Neural cell (in vitro differentiated cells): ENCODE measurements at regions not wholly inside any gene's neighbourhood (a gene's known extent, or its start where the extent isn't known, plus 50 kb on each side); places are given as distances from the start of the nearest gene placed in this dataset.

Experiments
- CTCF ChIP-seq: fragments of 450-650 bp; IDR thresholded peaks from 2 replicates; pipeline ENCODE4 v1.5.1; 2014; ENCODE audit warnings: antibody characterized with exemption, mild to moderate bottlenecking, moderate library complexity; ENCODE audit not compliant: poor library complexity, severe bottlenecking
- EZH2 ChIP-seq: fragments of 200-600, 300-800 bp; shearing (Covaris generic), sonication (generic); IDR thresholded peaks from 2 replicates; pipeline ENCODE4 v1.6.1; 2014; ENCODE audit warnings: antibody characterized with exemption, low read length, borderline replicate concordance, mild to moderate bottlenecking; ENCODE audit not compliant: insufficient read depth, poor library complexity, severe bottlenecking
- POLR2AphosphoS5 ChIP-seq: IDR thresholded peaks from 2 replicates; pipeline ENCODE4 v1.6.1; 2012
- RAD21 ChIP-seq: fragments of 450-650 bp; conservative IDR thresholded peaks from 2 replicates; pipeline ENCODE4 v1.6.1; 2014; ENCODE audit warnings: antibody characterized with exemption, mild to moderate bottlenecking, moderate library complexity
- TF ChIP-seq, protein P1 (sequence below): IDR thresholded peaks from 2 replicates; pipeline ENCODE4 v1.6.1; 2012; ENCODE audit warnings: borderline replicate concordance

DNA sequence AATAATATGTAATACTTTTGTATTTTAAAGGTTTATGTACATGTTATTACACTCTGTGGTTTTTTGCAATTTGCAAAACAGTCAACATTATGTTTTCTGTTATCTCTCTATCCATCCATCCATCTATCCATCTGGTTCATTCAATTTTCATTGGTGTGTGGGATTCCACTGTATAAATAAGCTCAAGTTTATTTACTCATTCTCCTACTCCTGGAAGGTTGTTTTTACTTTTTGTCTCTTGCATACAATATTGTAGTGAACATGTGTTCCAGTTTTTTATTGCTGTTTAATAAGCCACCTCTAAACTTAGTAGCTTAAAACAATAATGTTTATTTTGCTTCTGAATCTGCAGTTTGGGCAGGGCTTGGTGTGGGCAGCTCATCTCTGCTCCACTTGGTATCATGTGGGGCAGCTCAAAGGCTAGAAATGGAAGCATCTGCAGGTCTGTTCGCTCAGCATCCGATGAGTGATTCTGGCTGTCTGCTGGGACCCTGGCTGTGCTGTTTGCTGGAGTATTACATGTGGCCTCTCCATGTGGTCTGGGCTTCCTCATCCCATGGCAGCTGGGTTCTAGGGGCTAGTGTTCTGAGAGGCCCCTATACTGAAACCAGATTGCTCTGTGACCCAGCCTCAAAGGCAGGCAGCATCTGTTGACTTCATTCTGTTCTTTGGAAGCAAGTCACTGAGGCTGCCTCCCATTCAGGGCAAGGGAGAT lies 98.8 kb downstream of the SLC25A47 start:
- TF ChIP-seq CTCF (no peak), POLR2AphosphoS5 (no peak), RAD21 (no peak), EZH2 (no peak)
- TF ChIP-seq, protein P1, sequence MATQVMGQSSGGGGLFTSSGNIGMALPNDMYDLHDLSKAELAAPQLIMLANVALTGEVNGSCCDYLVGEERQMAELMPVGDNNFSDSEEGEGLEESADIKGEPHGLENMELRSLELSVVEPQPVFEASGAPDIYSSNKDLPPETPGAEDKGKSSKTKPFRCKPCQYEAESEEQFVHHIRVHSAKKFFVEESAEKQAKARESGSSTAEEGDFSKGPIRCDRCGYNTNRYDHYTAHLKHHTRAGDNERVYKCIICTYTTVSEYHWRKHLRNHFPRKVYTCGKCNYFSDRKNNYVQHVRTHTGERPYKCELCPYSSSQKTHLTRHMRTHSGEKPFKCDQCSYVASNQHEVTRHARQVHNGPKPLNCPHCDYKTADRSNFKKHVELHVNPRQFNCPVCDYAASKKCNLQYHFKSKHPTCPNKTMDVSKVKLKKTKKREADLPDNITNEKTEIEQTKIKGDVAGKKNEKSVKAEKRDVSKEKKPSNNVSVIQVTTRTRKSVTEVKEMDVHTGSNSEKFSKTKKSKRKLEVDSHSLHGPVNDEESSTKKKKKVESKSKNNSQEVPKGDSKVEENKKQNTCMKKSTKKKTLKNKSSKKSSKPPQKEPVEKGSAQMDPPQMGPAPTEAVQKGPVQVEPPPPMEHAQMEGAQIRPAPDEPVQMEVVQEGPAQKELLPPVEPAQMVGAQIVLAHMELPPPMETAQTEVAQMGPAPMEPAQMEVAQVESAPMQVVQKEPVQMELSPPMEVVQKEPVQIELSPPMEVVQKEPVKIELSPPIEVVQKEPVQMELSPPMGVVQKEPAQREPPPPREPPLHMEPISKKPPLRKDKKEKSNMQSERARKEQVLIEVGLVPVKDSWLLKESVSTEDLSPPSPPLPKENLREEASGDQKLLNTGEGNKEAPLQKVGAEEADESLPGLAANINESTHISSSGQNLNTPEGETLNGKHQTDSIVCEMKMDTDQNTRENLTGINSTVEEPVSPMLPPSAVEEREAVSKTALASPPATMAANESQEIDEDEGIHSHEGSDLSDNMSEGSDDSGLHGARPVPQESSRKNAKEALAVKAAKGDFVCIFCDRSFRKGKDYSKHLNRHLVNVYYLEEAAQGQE: no peak
